SK-N-SH (cell line): ENCODE measurements at regions not wholly inside any gene's neighbourhood (a gene's known extent, or its start where the extent isn't known, plus 50 kb on each side); places are given as distances from the start of the nearest gene placed in this dataset.

Experiments
- CTCF ChIA-PET: fragments of 300-600, 350-600 bp; formaldehyde crosslinking; extraction: SDS; loops from one replicate; lab custom pipeline; 2021; lab: Yijun Ruan, JAX
- POLR2A ChIA-PET: fragments of 350-600 bp; sonication (Branson Sonifier 250); formaldehyde crosslinking; extraction: SDS; loops from one replicate; lab custom pipeline; 2020; ENCODE audit warnings: antibody characterized with exemption, inconsistent platforms; lab: Yijun Ruan, JAX
- DNase-seq: peaks from one replicate; pipeline ENCODE4 v3.0.0; 2012
- H2AFZ ChIP-seq: fragments of 200-600 bp; sonication (generic); 2 replicates; pipeline ENCODE4 v1.8.1; 2016; ENCODE audit warnings: antibody characterized with exemption, mild to moderate bottlenecking, low read depth
- H3F3A ChIP-seq: fragments of 200-600 bp; sonication (generic); replicated peaks from 2 replicates; pipeline ENCODE3; 2016; ENCODE audit warnings: antibody characterized with exemption, mild to moderate bottlenecking; ENCODE audit not compliant: insufficient read depth
- H3K27ac ChIP-seq, 2 experiments: fragments of 200-500 bp in 1 of 2; fragments of 200-600 bp in 1 of 2; sonication (Bioruptor generic) in 1 of 2; sonication (generic), shearing (Covaris generic) in 1 of 2; 2 replicates each; pipeline versions ENCODE4 v1.5.1 to v1.6.1; 2014 to 2016; ENCODE audit warnings: low read depth in 2 of 2, inconsistent platforms in 1 of 2, low read length in 1 of 2, mild to moderate bottlenecking in 1 of 2, mixed read lengths in 1 of 2
- H3K27me3 ChIP-seq: fragments of 200-600 bp; sonication (generic), shearing (Covaris generic); 2 replicates; pipeline ENCODE4 v1.6.1; 2016; ENCODE audit warnings: mixed run types; ENCODE audit not compliant: insufficient read depth
- H3K36me3 ChIP-seq, 2 experiments: fragments of 200-500 bp in 1 of 2; fragments of 200-600 bp in 1 of 2; sonication (Bioruptor generic) in 1 of 2; sonication (generic) in 1 of 2; replicated peaks in 1 of 2; 2 replicates each; pipeline versions ENCODE3 to v1.5.1; 2014 to 2016; ENCODE audit warnings: low read length in 1 of 2, mild to moderate bottlenecking in 1 of 2; ENCODE audit not compliant: insufficient read depth in 2 of 2, control insufficient read depth in 1 of 2
- H3K4me1 ChIP-seq, 2 experiments: fragments of 200-500 bp in 1 of 2; fragments of 200-600 bp in 1 of 2; sonication (Bioruptor generic) in 1 of 2; sonication (generic), shearing (Covaris generic) in 1 of 2; 2 replicates each; pipeline versions ENCODE4 v1.5.1 to v1.6.1; 2014 to 2016; ENCODE audit warnings: low read depth in 1 of 2, low read length in 1 of 2, mixed run types in 1 of 2; ENCODE audit not compliant: insufficient read depth in 2 of 2, control insufficient read depth in 1 of 2
- H3K4me2 ChIP-seq: fragments of 200-600 bp; sonication (generic), shearing (Covaris generic); 2 replicates; pipeline ENCODE4 v1.6.1; 2017; ENCODE audit warnings: mixed run types
- H3K4me3 ChIP-seq, 2 experiments: fragments of 200-500 bp in 1 of 2; fragments of 200-600 bp in 1 of 2; sonication (Bioruptor generic) in 1 of 2; sonication (generic), shearing (Covaris generic) in 1 of 2; 2 replicates each; pipeline versions ENCODE4 v1.5.1 to v1.8.1; 2014 to 2016; ENCODE audit warnings: low read depth in 2 of 2, inconsistent platforms in 1 of 2, low read length in 1 of 2, mild to moderate bottlenecking in 1 of 2, mixed read lengths in 1 of 2, moderate library complexity in 1 of 2
- H3K79me2 ChIP-seq: fragments of 200-600 bp; sonication (generic); 2 replicates; pipeline ENCODE4 v1.8.1; 2017; ENCODE audit warnings: mild to moderate bottlenecking; ENCODE audit not compliant: insufficient read depth
- H3K9ac ChIP-seq: fragments of 200-600 bp; sonication (generic); 2 replicates; pipeline ENCODE4 v1.6.1; 2017; ENCODE audit warnings: mixed run types
- H3K9me2 ChIP-seq: fragments of 200-600 bp; sonication (generic); 2 replicates; pipeline ENCODE4 v1.6.1; 2017; ENCODE audit warnings: mixed run types
- H3K9me3 ChIP-seq: fragments of 200-600 bp; sonication (generic); 2 replicates; pipeline ENCODE4 v1.6.1; 2017; ENCODE audit warnings: mixed run types, mild to moderate bottlenecking, moderate library complexity
- H4K20me1 ChIP-seq: fragments of 200-600 bp; sonication (generic); 2 replicates; pipeline ENCODE4 v1.6.1; 2017; ENCODE audit warnings: mild to moderate bottlenecking, mixed run types; ENCODE audit not compliant: insufficient read depth
- CHD2 ChIP-seq: fragments of 150-350 bp; IDR thresholded peaks from 2 replicates; pipeline ENCODE4 v1.6.1; 2018; ENCODE audit warnings: low read length; ENCODE audit not compliant: partially characterized antibody
- ELF1 ChIP-seq: IDR thresholded peaks from 2 replicates; pipeline ENCODE4 v1.4.0; 2012
- EP300 ChIP-seq, 2 experiments: IDR thresholded peaks; 2 replicates each; pipeline versions ENCODE4 v1.4.0 to v1.6.1; 2012; ENCODE audit warnings: borderline replicate concordance in 1 of 2, low read depth in 1 of 2, low read length in 1 of 2
- EZH2phosphoT487 ChIP-seq: fragments of 200-600 bp; sonication (generic); IDR thresholded peaks from 2 replicates; pipeline ENCODE4 v1.6.1; 2017; ENCODE audit warnings: low read depth, mixed run types, mild to moderate bottlenecking, antibody characterized with exemption, moderate library complexity, borderline replicate concordance
- FOXJ3 ChIP-seq: sonication (generic); formaldehyde crosslinking; IDR thresholded peaks from 2 replicates; pipeline ENCODE4 v1.5.1; 2020; ENCODE audit warnings: mild to moderate bottlenecking, missing genetic modification reagents
- FOXM1 ChIP-seq: IDR thresholded peaks from 2 replicates; pipeline ENCODE4 v1.4.0; 2012; ENCODE audit warnings: low read depth, mild to moderate bottlenecking
- IRF3 ChIP-seq: fragments of 150-350 bp; IDR thresholded peaks from 2 replicates; pipeline ENCODE4 v1.6.1; 2016; ENCODE audit warnings: mild to moderate bottlenecking, low read depth, low read length
- MEF2A ChIP-seq: IDR thresholded peaks from 2 replicates; pipeline ENCODE4 v1.4.0; 2012; ENCODE audit warnings: low read depth, borderline replicate concordance
- MXI1 ChIP-seq: IDR thresholded peaks from 2 replicates; pipeline ENCODE4 v1.6.1; 2012; ENCODE audit warnings: mild to moderate bottlenecking, low read depth, low read length, improper control_type of control experiment
- POLR2AphosphoS5 ChIP-seq: IDR thresholded peaks from 2 replicates; pipeline ENCODE4 v1.6.1; 2012; ENCODE audit warnings: low read depth, low read length
- RCOR1 ChIP-seq: fragments of 150-350 bp; IDR thresholded peaks from 2 replicates; pipeline ENCODE4 v1.6.1; 2017; ENCODE audit warnings: antibody characterized with exemption, low read length
- RFX5 ChIP-seq: IDR thresholded peaks from 2 replicates; pipeline ENCODE4 v1.6.1; 2012; ENCODE audit warnings: mild to moderate bottlenecking, improper control_type of control experiment, low read length
- RXRA ChIP-seq: IDR thresholded peaks from 2 replicates; pipeline ENCODE4 v1.4.0; 2012; ENCODE audit warnings: low read depth, mild to moderate bottlenecking, borderline replicate concordance
- SMC3 ChIP-seq: IDR thresholded peaks from 2 replicates; pipeline ENCODE4 v1.6.1; 2012; ENCODE audit warnings: low read depth, low read length, improper control_type of control experiment
- TCF12 ChIP-seq: IDR thresholded peaks from 2 replicates; pipeline ENCODE4 v1.4.0; 2012
- TEAD4 ChIP-seq: IDR thresholded peaks from 2 replicates; pipeline ENCODE4 v1.4.0; 2012; ENCODE audit warnings: mild to moderate bottlenecking, borderline replicate concordance; ENCODE audit not compliant: insufficient read depth
- ZBTB33 ChIP-seq: IDR thresholded peaks from 2 replicates; pipeline ENCODE4 v1.4.0; 2012; ENCODE audit warnings: low read depth, borderline replicate concordance
- WGBS: methylation state at CpG from one replicate; pipeline ENCODE4 v1.1.6; 2017; ENCODE audit warnings: low lambda C conversion rate; 5-methylcytosine and 5-hydroxymethylcytosine counted together
- TF ChIP-seq, protein P1 (sequence below): IDR thresholded peaks from 2 replicates; pipeline ENCODE4; 2012
- TF ChIP-seq, protein P2 (sequence below): IDR thresholded peaks from 2 replicates; pipeline ENCODE4 v1.4.0; 2012; ENCODE audit warnings: low read depth, borderline replicate concordance

DNA sequence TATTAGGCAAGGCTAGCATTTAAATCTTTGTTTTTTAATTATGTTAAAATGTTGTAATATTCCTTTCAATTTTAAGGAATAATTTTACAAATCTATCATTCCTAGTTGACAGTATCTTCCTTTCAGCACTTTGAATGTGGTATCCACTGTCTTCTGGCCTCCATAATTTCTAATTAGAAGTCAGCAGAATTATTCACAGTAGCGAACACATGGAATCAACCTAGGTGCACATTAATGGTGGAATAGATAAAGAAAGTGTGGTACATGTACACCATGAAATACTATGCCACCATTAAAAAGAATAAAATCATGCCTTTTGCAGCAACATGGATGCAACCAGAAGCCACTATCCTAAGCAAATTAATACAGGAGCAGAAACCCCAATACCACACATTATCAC is 1887.8 kb downstream of the PCDH7 start:
- Histone ChIP-seq H3K9ac (no peak overlapping the region), H3K4me2 (no peak overlapping the region)
- no peak for TF ChIP-seq MXI1
- TF ChIP-seq MEF2A = no peak
- no peak for TF ChIP-seq ZBTB33
- no peak for TF ChIP-seq TEAD4
- TF ChIP-seq CHD2 = no peak
- no peak for TF ChIP-seq TCF12
- no peak for TF ChIP-seq RFX5
- TF ChIP-seq EZH2phosphoT487 = no peak
- no peak for TF ChIP-seq FOXM1
- TF ChIP-seq, protein P1, sequence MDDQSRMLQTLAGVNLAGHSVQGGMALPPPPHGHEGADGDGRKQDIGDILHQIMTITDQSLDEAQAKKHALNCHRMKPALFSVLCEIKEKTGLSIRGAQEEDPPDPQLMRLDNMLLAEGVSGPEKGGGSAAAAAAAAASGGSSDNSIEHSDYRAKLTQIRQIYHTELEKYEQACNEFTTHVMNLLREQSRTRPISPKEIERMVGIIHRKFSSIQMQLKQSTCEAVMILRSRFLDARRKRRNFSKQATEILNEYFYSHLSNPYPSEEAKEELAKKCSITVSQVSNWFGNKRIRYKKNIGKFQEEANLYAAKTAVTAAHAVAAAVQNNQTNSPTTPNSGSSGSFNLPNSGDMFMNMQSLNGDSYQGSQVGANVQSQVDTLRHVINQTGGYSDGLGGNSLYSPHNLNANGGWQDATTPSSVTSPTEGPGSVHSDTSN = no peak
- TF ChIP-seq EP300 (IDR thresholded peaks at IDR 0.05; ENCODE audit: borderline replicate concordance in 1 of 2, low read depth in 1 of 2, low read length in 1 of 2) = no peak
- TF ChIP-seq IRF3 = no peak
- TF ChIP-seq, all 33 proteins: peak for 0
- Histone ChIP-seq H3F3A (no peaks in the 10 kb centered on the region), H3K9me3 (no peaks in the 10 kb centered on the region), H3K27me3 (no peaks in the 10 kb centered on the region), H2AFZ (no peak overlapping the region), H3K4me3 (no peak overlapping the region), H3K9me2 (no peaks in the 10 kb centered on the region), H3K36me3 (no peaks in the 10 kb centered on the region), H3K4me1 (no peaks in the 10 kb centered on the region), H3K79me2 (no peaks in the 10 kb centered on the region), H4K20me1 (no peaks in the 10 kb centered on the region), H3K27ac (no peak overlapping the region)
- 0% methylated on average over 1 of the region's 1 CpG for WGBS
- POLR2A ChIA-PET = no interaction called here
- CTCF ChIA-PET = no interaction called here
- DNase-seq = no peak

GRCh38 chr4:32624943-32625603 is 1904.9 kb downstream of the PCDH7 start:
- no peaks in the 10 kb centered on the region for H3K27me3 ChIP-seq
- H3F3A ChIP-seq = no peaks in the 10 kb centered on the region
- H3K4me3 ChIP-seq = no peak overlapping the region
- TF ChIP-seq ELF1 (no peak), RXRA (no peak), FOXJ3 (CRISPR knock-in tag) (no peak), RCOR1 (no peak), TCF12 (no peak), TEAD4 (no peak), SMC3 (no peak), POLR2AphosphoS5 (no peak), EZH2phosphoT487 (no peak)
- TF ChIP-seq, protein P2, sequence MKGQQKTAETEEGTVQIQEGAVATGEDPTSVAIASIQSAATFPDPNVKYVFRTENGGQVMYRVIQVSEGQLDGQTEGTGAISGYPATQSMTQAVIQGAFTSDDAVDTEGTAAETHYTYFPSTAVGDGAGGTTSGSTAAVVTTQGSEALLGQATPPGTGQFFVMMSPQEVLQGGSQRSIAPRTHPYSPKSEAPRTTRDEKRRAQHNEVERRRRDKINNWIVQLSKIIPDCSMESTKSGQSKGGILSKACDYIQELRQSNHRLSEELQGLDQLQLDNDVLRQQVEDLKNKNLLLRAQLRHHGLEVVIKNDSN = no peak
- TF ChIP-seq, all 33 proteins: peak for 0
- Histone ChIP-seq H3K79me2 (no peaks in the 10 kb centered on the region), H3K9ac (no peak overlapping the region), H3K36me3 (no peaks in the 10 kb centered on the region), H3K9me3 (no peaks in the 10 kb centered on the region), H3K27ac (no peak overlapping the region), H3K9me2 (no peaks in the 10 kb centered on the region), H2AFZ (no peak overlapping the region), H4K20me1 (no peaks in the 10 kb centered on the region), H3K4me1 (no peaks in the 10 kb centered on the region), H3K4me2 (no peak overlapping the region)
- ChIA-PET POLR2A (no interaction called here), CTCF (no interaction called here)
- WGBS = 3% methylated on average over 7 of the region's 7 CpGs
- no peak for DNase-seq
